Hepatocyte (in vitro differentiated cells): ENCODE measurements at regions not wholly inside any gene's neighbourhood (a gene's known extent, or its start where the extent isn't known, plus 50 kb on each side); places are given as distances from the start of the nearest gene placed in this dataset.

Experiments
- EZH2 ChIP-seq: fragments of 200-600 bp; sonication (generic); IDR thresholded peaks from 2 replicates; pipeline ENCODE4 v1.6.1; 2016; ENCODE audit warnings: antibody characterized with exemption, mild to moderate bottlenecking, borderline replicate concordance
- EZH2phosphoT487 ChIP-seq: fragments of 200-600 bp; sonication (generic); IDR thresholded peaks from one replicate; pipeline ENCODE4 v1.6.1; 2018; ENCODE audit warnings: antibody characterized with exemption, mild to moderate bottlenecking, low read depth, moderate library complexity; ENCODE audit not compliant: unreplicated experiment, severe bottlenecking
- TF ChIP-seq, protein P1 (sequence below): fragments of 200-600 bp; sonication (generic); IDR thresholded peaks from 2 replicates; pipeline ENCODE4 v1.5.1; 2016; ENCODE audit warnings: antibody characterized with exemption, mild to moderate bottlenecking; ENCODE audit not compliant: poor library complexity

DNA sequence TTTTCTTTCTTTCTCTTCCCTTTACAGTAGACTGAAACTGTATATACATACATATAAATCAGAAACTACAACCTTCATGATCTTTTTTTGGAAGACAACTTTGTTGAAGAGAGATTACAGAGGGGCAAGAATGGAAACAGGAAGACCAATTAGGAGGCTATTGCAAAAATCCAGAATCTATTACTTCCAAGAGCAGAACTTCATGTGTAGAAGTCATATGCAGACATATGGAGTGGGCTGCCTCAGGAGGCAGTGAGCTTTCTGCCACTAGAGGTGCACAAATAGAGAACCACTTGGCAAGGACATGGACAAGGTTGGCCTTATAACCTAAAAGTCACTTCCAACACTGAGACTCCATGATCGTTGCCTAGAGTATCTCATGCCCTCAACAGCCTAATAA lies 157.8 kb upstream of the NR4A3 start:
- TF ChIP-seq, protein P1, sequence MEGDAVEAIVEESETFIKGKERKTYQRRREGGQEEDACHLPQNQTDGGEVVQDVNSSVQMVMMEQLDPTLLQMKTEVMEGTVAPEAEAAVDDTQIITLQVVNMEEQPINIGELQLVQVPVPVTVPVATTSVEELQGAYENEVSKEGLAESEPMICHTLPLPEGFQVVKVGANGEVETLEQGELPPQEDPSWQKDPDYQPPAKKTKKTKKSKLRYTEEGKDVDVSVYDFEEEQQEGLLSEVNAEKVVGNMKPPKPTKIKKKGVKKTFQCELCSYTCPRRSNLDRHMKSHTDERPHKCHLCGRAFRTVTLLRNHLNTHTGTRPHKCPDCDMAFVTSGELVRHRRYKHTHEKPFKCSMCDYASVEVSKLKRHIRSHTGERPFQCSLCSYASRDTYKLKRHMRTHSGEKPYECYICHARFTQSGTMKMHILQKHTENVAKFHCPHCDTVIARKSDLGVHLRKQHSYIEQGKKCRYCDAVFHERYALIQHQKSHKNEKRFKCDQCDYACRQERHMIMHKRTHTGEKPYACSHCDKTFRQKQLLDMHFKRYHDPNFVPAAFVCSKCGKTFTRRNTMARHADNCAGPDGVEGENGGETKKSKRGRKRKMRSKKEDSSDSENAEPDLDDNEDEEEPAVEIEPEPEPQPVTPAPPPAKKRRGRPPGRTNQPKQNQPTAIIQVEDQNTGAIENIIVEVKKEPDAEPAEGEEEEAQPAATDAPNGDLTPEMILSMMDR: no peak
- no peak for TF ChIP-seq EZH2
- TF ChIP-seq EZH2phosphoT487: no peak
